ENCODE measurements at regions not wholly inside any gene's neighbourhood (a gene's known extent, or its start where the extent isn't known, plus 50 kb on each side); places are given as distances from the start of the nearest gene placed in this dataset.

- H3K23ac ChIP-seq (ENCODE audit: low read depth, low read length), result no peak overlapping the region
- no peak overlapping the region for H3K27ac ChIP-seq (ENCODE audit: insufficient read depth, low read length)
- ChIA-PET CTCF (no interaction called here), POLR2A (ENCODE audit: unreplicated experiment) (no interaction called here)
- dilution Hi-C loops (cut with HindIII; ENCODE audit: low sequenced_read_pairs, unreplicated experiment), result no loop called here
- H3K56ac ChIP-seq (ENCODE audit: extremely low read depth, insufficient read depth, low read length), result no peak overlapping the region
- H3K18ac ChIP-seq (ENCODE audit: low read depth, low read length), result no peak overlapping the region
- no peak overlapping the region for H4K5ac ChIP-seq (ENCODE audit: low read depth, low read length)
- no peaks in the 10 kb centered on the region for H3K79me1 ChIP-seq (ENCODE audit: low read depth in 1 of 2, low read length in 2 of 2)
- H2BK120ac ChIP-seq (ENCODE audit: low read depth, low read length), result no peak overlapping the region
- H2AK9ac ChIP-seq (replicated peaks; ENCODE audit: low read depth, low read length, poor library complexity), result no peak overlapping the region
- in situ Hi-C loops (cut with MboI; ENCODE audit: low sequenced_read_pairs), result no loop called here
- no peaks in the 10 kb centered on the region for H3K9me1 ChIP-seq (ENCODE audit: insufficient read depth, low read length)
- BruUV-seq (replicated peaks), result no TSS peak
- no peaks in the 10 kb centered on the region for H3K27me3 ChIP-seq (ENCODE audit: control insufficient read depth, insufficient read depth, low read length)
- no peak overlapping the region for H3K4me3 ChIP-seq (ENCODE audit: insufficient read depth, low read depth, low read length)
- no peak for DNase-seq
- no peak overlapping the region for H2BK15ac ChIP-seq (ENCODE audit: low read depth, low read length)
- H2AK5ac ChIP-seq (ENCODE audit: low read depth, low read length), result no peak overlapping the region
- H3K9me3 ChIP-seq (ENCODE audit: control insufficient read depth, insufficient read depth, low read length), result no peaks in the 10 kb centered on the region
- no peak overlapping the region for H2BK20ac ChIP-seq (ENCODE audit: low read depth, low read length)
- H3K4ac ChIP-seq (ENCODE audit: low read depth, low read length), result no peak overlapping the region
- WGBS, 2 experiments (ENCODE audit: extremely low coverage in 2 of 2, insufficient read length in 1 of 2), result 100% methylated on average over 1 of the region's 2 CpGs; no CpG with 5 or more reads in 1 of the 2 experiments
- H3K9ac ChIP-seq (ENCODE audit: low read depth, low read length), result no peak overlapping the region
- TF ChIP-seq POLR2A (IDR thresholded peaks at IDR 0.05; ENCODE audit: low read depth, low read length) (no peak), CEBPB (IDR thresholded peaks at IDR 0.05; ENCODE audit: low read depth, low read length) (peak; percentile 72), RFX5 (IDR thresholded peaks at IDR 0.05; ENCODE audit: low read depth, low read length) (no peak)
- H4K91ac ChIP-seq (ENCODE audit: insufficient read depth, low read depth, low read length), result no peak overlapping the region
- H4K8ac ChIP-seq (ENCODE audit: low read depth in 2 of 2, low read length in 2 of 2), result no peak overlapping the region
- H3K14ac ChIP-seq (replicated peaks; ENCODE audit: low read depth, low read length), result no peak overlapping the region
- no peak overlapping the region for H3K4me2 ChIP-seq (ENCODE audit: low read depth, low read length)
- no peaks in the 10 kb centered on the region for H3K36me3 ChIP-seq (ENCODE audit: control insufficient read depth, insufficient read depth, low read length)
- intact Hi-C loops (cut with micrococcal nuclease), result no loop called here
- no peak overlapping the region for H2AFZ ChIP-seq (replicated peaks; ENCODE audit: low read length, poor library complexity)
- H3K4me1 ChIP-seq (ENCODE audit: control insufficient read depth, insufficient read depth, low read length), result no peaks in the 10 kb centered on the region
- H2BK5ac ChIP-seq (ENCODE audit: low read depth, low read length, poor library complexity, severe bottlenecking), result no peak overlapping the region
- no peaks in the 10 kb centered on the region for H4K20me1 ChIP-seq (ENCODE audit: insufficient read depth, low read length)
- no peak for ATAC-seq (ENCODE audit: low read depth)
Measured at GRCh38 chr5:88436290-88436689, 167.6 kb upstream of the TMEM161B start.

Data from IMR-90 (cell line).